Activated CD4-positive, alpha-beta T cell treated with anti-CD3 and anti-CD28 coated beads for 4 hours (primary cell): ENCODE measurements at regions not wholly inside any gene's neighbourhood (a gene's known extent, or its start where the extent isn't known, plus 50 kb on each side); places are given as distances from the start of the nearest gene placed in this dataset.

Source experiments
- DNase-seq, 2 donors: peaks; one replicate each; pipeline ENCODE4 v3.0.0-alpha.2; 2020

- DNase-seq, result no peak
These were observed 1231.4 kb upstream of the MIR17HG start for GRCh38 chr13:90116121-90116520.

- DNase-seq, result no peak
These were observed 1228.9 kb upstream of the MIR17HG start for GRCh38 chr13:90118467-90119071.

GRCh38 chr13:90120026-90120425 lies 1227.5 kb upstream of the MIR17HG start:
- no peak for DNase-seq

- no peak for DNase-seq
These were observed 1225.7 kb upstream of the MIR17HG start for GRCh38 chr13:90121784-90122183.

- DNase-seq, result no peak
These were observed 1225.0 kb upstream of the MIR17HG start for GRCh38 chr13:90122531-90122930.

GRCh38 chr13:90135558-90135957 lies 1211.9 kb upstream of the MIR17HG start:
- no peak for DNase-seq

- DNase-seq, result no peak
These were observed 1205.2 kb upstream of the MIR17HG start for GRCh38 chr13:90142251-90142650.

- no peak for DNase-seq
These were observed 1193.1 kb upstream of the MIR17HG start for GRCh38 chr13:90154311-90154960.

- DNase-seq, result no peak
These were observed 1191.1 kb upstream of the MIR17HG start for GRCh38 chr13:90156390-90156789.

- no peak for DNase-seq
These were observed 1178.5 kb upstream of the MIR17HG start for GRCh38 chr13:90168953-90169352.

GRCh38 chr13:90170208-90170607 lies 1177.3 kb upstream of the MIR17HG start:
- DNase-seq, result no peak

GRCh38 chr13:90171649-90172048 lies 1175.8 kb upstream of the MIR17HG start:
- DNase-seq, result no peak

- no peak for DNase-seq
These were observed 1170.0 kb upstream of the MIR17HG start for GRCh38 chr13:90177512-90177911.

GRCh38 chr13:90184355-90184754 lies 1163.1 kb upstream of the MIR17HG start:
- no peak for DNase-seq

- no peak for DNase-seq
These were observed 1161.8 kb upstream of the MIR17HG start for GRCh38 chr13:90185734-90186133.

- DNase-seq, result no peak
These were observed 1159.8 kb upstream of the MIR17HG start for GRCh38 chr13:90187478-90188350.

GRCh38 chr13:90188351-90188636 lies 1159.2 kb upstream of the MIR17HG start:
- DNase-seq, result no peak

- no peak for DNase-seq
These were observed 1149.8 kb upstream of the MIR17HG start for GRCh38 chr13:90197722-90198121.

GRCh38 chr13:90201202-90201601 lies 1146.3 kb upstream of the MIR17HG start:
- DNase-seq, result no peak

GRCh38 chr13:90201676-90202460 lies 1145.6 kb upstream of the MIR17HG start:
- no peak for DNase-seq

GRCh38 chr13:90205081-90205480 lies 1142.4 kb upstream of the MIR17HG start:
- no peak for DNase-seq

GRCh38 chr13:90205911-90206310 lies 1141.6 kb upstream of the MIR17HG start:
- DNase-seq, result no peak

- DNase-seq, result no peak
These were observed 1130.2 kb upstream of the MIR17HG start for GRCh38 chr13:90217275-90217674.
